ENCODE measurements at regions not wholly inside any gene's neighbourhood (a gene's known extent, or its start where the extent isn't known, plus 50 kb on each side); places are given as distances from the start of the nearest gene placed in this dataset.

GRCh38 chr2:122500316-122501105 lies 745.1 kb downstream of the TSN start:
- DNase-seq (ENCODE audit: extremely low spot score), result no peak
- POLR2A ChIA-PET, result no interaction called here
- CTCF ChIA-PET, result no interaction called here
- TF ChIP-seq L3MBTL2 (conservative IDR thresholded peaks at IDR 0.05) (no peak), ZNF384 (IDR thresholded peaks at IDR 0.05) (no peak), ARNT (IDR thresholded peaks at IDR 0.05) (no peak), SUZ12 (IDR thresholded peaks at IDR 0.05) (no peak), FOXA1 (IDR thresholded peaks at IDR 0.05) (no peak)

GRCh38 chr2:122506620-122507019 lies 751.2 kb downstream of the TSN start:
- no peak for TF ChIP-seq ARNT (IDR thresholded peaks at IDR 0.05)
- DNase-seq (ENCODE audit: extremely low spot score), result no peak
- ChIA-PET POLR2A (no interaction called here), CTCF (no interaction called here)

GRCh38 chr2:122507261-122507660 lies 751.8 kb downstream of the TSN start:
- CTCF ChIA-PET, result no interaction called here
- no peak for DNase-seq (ENCODE audit: extremely low spot score)
- TF ChIP-seq FOXM1 (IDR thresholded peaks at IDR 0.05; ENCODE audit: borderline replicate concordance) (no peak), BHLHE40 (IDR thresholded peaks at IDR 0.05; ENCODE audit: borderline replicate concordance) (no peak), ELF4 (IDR thresholded peaks at IDR 0.05) (no peak), SUZ12 (IDR thresholded peaks at IDR 0.05) (no peak), L3MBTL2 (conservative IDR thresholded peaks at IDR 0.05) (no peak), LEF1 (IDR thresholded peaks at IDR 0.05; ENCODE audit: borderline replicate concordance) (no peak), TARDBP (IDR thresholded peaks at IDR 0.05) (no peak), FOXK2 (IDR thresholded peaks at IDR 0.05) (no peak), NFRKB (IDR thresholded peaks at IDR 0.05) (no peak), CTBP1 (IDR thresholded peaks at IDR 0.05; ENCODE audit: borderline replicate concordance) (no peak), HDGF (IDR thresholded peaks at IDR 0.05; ENCODE audit: borderline replicate concordance) (no peak), ZNF384 (IDR thresholded peaks at IDR 0.05) (no peak), PKNOX1 (IDR thresholded peaks at IDR 0.05) (no peak)
- POLR2A ChIA-PET, result no interaction called here

GRCh38 chr2:122512091-122512490 lies 756.6 kb downstream of the TSN start:
- ChIA-PET POLR2A (no interaction called here), CTCF (no interaction called here)
- no peak for DNase-seq (ENCODE audit: extremely low spot score)
- TF ChIP-seq FOXM1 (IDR thresholded peaks at IDR 0.05; ENCODE audit: borderline replicate concordance) (no peak), CTBP1 (IDR thresholded peaks at IDR 0.05; ENCODE audit: borderline replicate concordance) (no peak), NFRKB (IDR thresholded peaks at IDR 0.05) (no peak)

GRCh38 chr2:122514451-122514996 lies 759.1 kb downstream of the TSN start:
- DNase-seq (ENCODE audit: extremely low spot score), result no peak
- TF ChIP-seq L3MBTL2 (conservative IDR thresholded peaks at IDR 0.05) (no peak), LEF1 (IDR thresholded peaks at IDR 0.05; ENCODE audit: borderline replicate concordance) (no peak), CTBP1 (IDR thresholded peaks at IDR 0.05; ENCODE audit: borderline replicate concordance) (no peak), BHLHE40 (IDR thresholded peaks at IDR 0.05; ENCODE audit: borderline replicate concordance) (no peak), ELF4 (IDR thresholded peaks at IDR 0.05) (no peak), TARDBP (IDR thresholded peaks at IDR 0.05) (no peak), FOXA1 (IDR thresholded peaks at IDR 0.05) (no peak), FOXK2 (IDR thresholded peaks at IDR 0.05) (no peak), ZNF384 (IDR thresholded peaks at IDR 0.05) (no peak), FOXM1 (IDR thresholded peaks at IDR 0.05; ENCODE audit: borderline replicate concordance) (no peak), ARNT (IDR thresholded peaks at IDR 0.05) (no peak), SP1 (IDR thresholded peaks at IDR 0.05) (no peak), HDGF (IDR thresholded peaks at IDR 0.05; ENCODE audit: borderline replicate concordance) (no peak), PKNOX1 (IDR thresholded peaks at IDR 0.05) (no peak), SUZ12 (IDR thresholded peaks at IDR 0.05) (no peak), NFRKB (IDR thresholded peaks at IDR 0.05) (no peak)
- ChIA-PET POLR2A (no interaction called here), CTCF (no interaction called here)

GRCh38 chr2:122515731-122516290 lies 760.4 kb downstream of the TSN start:
- CTCF ChIA-PET, result no interaction called here
- POLR2A ChIA-PET, result no interaction called here
- TF ChIP-seq SP1 (IDR thresholded peaks at IDR 0.05) (no peak), ZNF384 (IDR thresholded peaks at IDR 0.05) (no peak), SUZ12 (IDR thresholded peaks at IDR 0.05) (no peak), L3MBTL2 (conservative IDR thresholded peaks at IDR 0.05) (no peak), BHLHE40 (IDR thresholded peaks at IDR 0.05; ENCODE audit: borderline replicate concordance) (no peak), TARDBP (IDR thresholded peaks at IDR 0.05) (no peak)
- DNase-seq (ENCODE audit: extremely low spot score), result no peak

GRCh38 chr2:122516775-122517174 lies 761.3 kb downstream of the TSN start:
- DNase-seq (ENCODE audit: extremely low spot score), result no peak
- no peak for TF ChIP-seq NFRKB (IDR thresholded peaks at IDR 0.05)
- TF ChIP-seq TARDBP (IDR thresholded peaks at IDR 0.05), result no peak
- no peak for TF ChIP-seq ZNF384 (IDR thresholded peaks at IDR 0.05)
- TF ChIP-seq SUZ12 (IDR thresholded peaks at IDR 0.05), result no peak
- TF ChIP-seq FOXM1 (IDR thresholded peaks at IDR 0.05; ENCODE audit: borderline replicate concordance), result no peak
- TF ChIP-seq PKNOX1 (IDR thresholded peaks at IDR 0.05), result no peak
- TF ChIP-seq CTBP1 (IDR thresholded peaks at IDR 0.05; ENCODE audit: borderline replicate concordance), result no peak
- TF ChIP-seq ELF4 (IDR thresholded peaks at IDR 0.05), result no peak
- no peak for TF ChIP-seq HDGF (IDR thresholded peaks at IDR 0.05; ENCODE audit: borderline replicate concordance)
- TF ChIP-seq FOXK2 (IDR thresholded peaks at IDR 0.05), result no peak
- no peak for TF ChIP-seq ARNT (IDR thresholded peaks at IDR 0.05)
- TF ChIP-seq BHLHE40 (IDR thresholded peaks at IDR 0.05; ENCODE audit: borderline replicate concordance), result no peak
- TF ChIP-seq L3MBTL2 (conservative IDR thresholded peaks at IDR 0.05), result no peak
- no peak for TF ChIP-seq LEF1 (IDR thresholded peaks at IDR 0.05; ENCODE audit: borderline replicate concordance)
- TF ChIP-seq FOXA1 (IDR thresholded peaks at IDR 0.05), result no peak
- ChIA-PET POLR2A (no interaction called here), CTCF (no interaction called here)

All from HEK293T (cell line).